Activated T-helper 1 cell treated with anti-CD3 and anti-CD28 coated beads, Interleukin-2, amount 50 U/mL, for 16 hours (primary cell): ENCODE measurements at regions not wholly inside any gene's neighbourhood (a gene's known extent, or its start where the extent isn't known, plus 50 kb on each side); places are given as distances from the start of the nearest gene placed in this dataset.

ENCODE experiments used
- DNase-seq, 2 donors: peaks; one replicate each; pipeline ENCODE4 v3.0.0-alpha.2; 2020; ENCODE audit warnings: low read depth in 1 of 2, low spot score in 1 of 2

- no peak for DNase-seq
These were observed 49.9 kb upstream of the RAB6C start for GRCh38 chr2:129929321-129930290.
